LNCaP clone FGC (cell line): ENCODE measurements at regions not wholly inside any gene's neighbourhood (a gene's known extent, or its start where the extent isn't known, plus 50 kb on each side); places are given as distances from the start of the nearest gene placed in this dataset.

Experiments
- DNase-seq: peaks from one replicate; pipeline ENCODE4 v3.0.0-alpha.2; 2011; ENCODE audit warnings: low read depth
- H3K4me3 ChIP-seq: 2 replicates; pipeline ENCODE4 v1.5.1; 2011; ENCODE audit warnings: mild to moderate bottlenecking, low read depth, low read length, control low read depth
- TF ChIP-seq, protein P1 (sequence below): IDR thresholded peaks from 2 replicates; pipeline ENCODE4 v1.5.1; 2012; ENCODE audit warnings: mild to moderate bottlenecking; ENCODE audit not compliant: control insufficient read depth, insufficient read depth; ENCODE audit errors: extremely low read depth

DNA sequence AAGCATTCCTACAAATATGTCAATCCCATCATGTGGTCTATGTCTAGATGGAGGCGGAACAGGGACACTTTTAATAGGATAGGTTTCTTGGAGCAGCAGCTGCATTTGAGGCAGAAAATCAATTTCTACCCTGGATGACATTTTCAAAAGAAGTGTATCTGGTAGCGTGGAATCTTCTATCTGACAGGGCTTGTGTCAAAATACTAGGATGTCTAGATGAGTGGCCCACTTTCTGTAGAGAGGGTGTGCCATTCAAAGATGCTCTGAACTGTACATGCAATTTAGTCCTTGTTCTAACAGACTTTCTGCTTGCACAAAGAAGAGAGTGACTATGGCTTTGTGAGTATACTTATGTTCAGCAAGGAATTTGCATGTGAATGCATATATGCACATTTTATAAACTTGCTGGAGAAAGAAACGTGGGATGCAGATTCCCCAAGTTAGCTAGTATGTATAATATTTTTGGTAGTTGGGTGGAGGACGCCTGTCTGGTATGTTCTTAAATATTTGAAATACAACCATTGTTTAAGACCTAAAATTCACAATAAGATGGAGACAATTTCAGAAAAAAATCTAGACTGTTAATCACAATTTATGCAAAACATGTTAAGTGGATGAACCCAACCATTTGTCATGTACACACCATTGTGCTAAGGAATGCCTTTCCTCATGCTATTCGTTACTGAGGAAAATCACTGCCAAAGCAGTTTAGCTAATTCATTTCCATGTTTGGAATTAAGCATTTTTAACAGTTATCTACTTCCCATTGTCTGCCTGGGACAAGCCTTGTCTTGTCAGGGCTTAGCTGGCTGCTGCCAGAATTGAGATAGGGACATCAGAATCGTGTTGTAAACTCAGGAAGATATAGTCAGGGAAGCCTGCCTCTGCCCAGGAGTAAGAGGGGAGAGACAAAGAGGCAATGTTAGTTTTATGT, 129.1 kb upstream of the MEF2C start:
- H3K4me3 ChIP-seq = no peak overlapping the region
- TF ChIP-seq, protein P1, sequence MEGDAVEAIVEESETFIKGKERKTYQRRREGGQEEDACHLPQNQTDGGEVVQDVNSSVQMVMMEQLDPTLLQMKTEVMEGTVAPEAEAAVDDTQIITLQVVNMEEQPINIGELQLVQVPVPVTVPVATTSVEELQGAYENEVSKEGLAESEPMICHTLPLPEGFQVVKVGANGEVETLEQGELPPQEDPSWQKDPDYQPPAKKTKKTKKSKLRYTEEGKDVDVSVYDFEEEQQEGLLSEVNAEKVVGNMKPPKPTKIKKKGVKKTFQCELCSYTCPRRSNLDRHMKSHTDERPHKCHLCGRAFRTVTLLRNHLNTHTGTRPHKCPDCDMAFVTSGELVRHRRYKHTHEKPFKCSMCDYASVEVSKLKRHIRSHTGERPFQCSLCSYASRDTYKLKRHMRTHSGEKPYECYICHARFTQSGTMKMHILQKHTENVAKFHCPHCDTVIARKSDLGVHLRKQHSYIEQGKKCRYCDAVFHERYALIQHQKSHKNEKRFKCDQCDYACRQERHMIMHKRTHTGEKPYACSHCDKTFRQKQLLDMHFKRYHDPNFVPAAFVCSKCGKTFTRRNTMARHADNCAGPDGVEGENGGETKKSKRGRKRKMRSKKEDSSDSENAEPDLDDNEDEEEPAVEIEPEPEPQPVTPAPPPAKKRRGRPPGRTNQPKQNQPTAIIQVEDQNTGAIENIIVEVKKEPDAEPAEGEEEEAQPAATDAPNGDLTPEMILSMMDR = no peak
- no peak for DNase-seq

DNA sequence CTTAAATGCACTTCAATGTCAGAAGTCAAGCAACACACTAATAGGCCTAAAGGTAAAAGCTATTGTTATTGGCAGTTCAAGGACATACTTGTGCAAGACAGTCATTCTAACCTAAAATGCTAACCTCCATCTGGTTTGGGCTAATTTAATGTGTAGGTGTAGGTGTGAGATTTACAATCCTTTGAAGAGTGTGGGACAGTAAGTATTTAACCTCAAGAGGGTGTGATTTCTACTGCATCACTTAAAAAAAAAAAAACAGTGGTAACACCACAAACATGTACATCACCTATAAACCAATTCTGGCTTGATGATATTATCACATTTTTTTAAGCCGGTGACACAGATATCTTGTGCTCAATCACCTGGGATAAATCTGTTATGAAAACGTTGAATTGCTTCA, 127.5 kb upstream of the MEF2C start:
- TF ChIP-seq, protein P1 = no peak
- H3K4me3 ChIP-seq = no peak overlapping the region
- DNase-seq = no peak

DNA sequence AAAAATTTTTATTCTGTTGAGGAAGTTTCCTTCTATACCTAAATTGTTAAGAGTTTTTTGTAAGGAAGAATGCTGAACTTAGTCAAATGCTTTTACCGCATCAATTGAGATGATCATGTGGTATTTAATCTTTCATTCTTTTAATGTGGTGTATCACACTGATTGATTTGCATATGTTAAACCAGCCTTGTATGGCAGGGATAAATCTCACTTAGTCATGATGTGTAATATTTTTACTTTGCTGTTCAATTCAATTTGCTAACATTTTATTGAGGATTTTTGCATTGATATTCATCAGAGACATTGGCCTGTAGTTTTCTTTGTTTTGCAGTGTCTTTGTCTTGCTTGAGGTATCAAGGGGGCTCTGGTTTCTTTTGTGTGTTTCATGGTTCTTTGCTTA, 125.3 kb upstream of the MEF2C start:
- H3K4me3 ChIP-seq = no peak overlapping the region
- TF ChIP-seq, protein P1 = no peak
- no peak for DNase-seq

DNA sequence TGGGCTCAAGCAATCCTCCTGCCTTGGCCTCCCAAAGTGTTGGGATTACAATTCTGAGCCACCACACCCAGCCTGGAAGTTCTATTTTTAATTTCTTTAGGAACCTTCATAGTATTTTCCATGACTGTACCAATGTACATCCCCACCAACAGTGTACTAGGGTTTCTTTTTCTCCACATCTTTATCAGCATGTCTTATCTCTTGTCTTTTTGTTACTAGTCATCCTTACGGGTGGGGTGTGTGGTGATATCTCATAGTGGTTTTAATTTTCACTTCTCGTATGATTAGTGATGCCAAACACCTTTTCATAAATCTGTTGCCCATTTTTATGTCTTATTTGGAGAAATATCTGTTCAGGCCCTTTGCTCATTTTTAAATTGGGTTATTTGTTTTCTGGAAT, 123.0 kb upstream of the MEF2C start:
- DNase-seq = no peak
- TF ChIP-seq, protein P1 = no peak
- no peak overlapping the region for H3K4me3 ChIP-seq

DNA sequence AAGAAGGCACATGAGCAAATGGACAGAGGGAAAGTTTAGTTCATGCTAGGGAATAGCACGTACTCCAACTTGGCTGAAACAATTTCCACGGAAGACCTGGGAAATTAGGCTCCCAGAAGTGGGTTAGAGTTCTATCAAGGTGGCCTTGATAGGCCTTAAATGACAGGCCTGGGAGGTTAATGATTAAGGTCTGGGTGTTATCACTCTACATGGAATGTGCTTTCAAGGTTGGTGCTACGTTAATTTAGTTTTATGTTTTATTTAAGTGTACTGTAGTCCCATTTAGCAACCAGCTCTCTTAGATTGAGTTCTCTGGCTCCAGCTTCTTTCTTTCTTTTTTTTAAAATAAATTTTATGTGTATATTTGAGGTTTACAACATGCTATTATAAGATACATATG, 121.4 kb upstream of the MEF2C start:
- TF ChIP-seq, protein P1 = no peak
- H3K4me3 ChIP-seq = no peak overlapping the region
- no peak for DNase-seq

DNA sequence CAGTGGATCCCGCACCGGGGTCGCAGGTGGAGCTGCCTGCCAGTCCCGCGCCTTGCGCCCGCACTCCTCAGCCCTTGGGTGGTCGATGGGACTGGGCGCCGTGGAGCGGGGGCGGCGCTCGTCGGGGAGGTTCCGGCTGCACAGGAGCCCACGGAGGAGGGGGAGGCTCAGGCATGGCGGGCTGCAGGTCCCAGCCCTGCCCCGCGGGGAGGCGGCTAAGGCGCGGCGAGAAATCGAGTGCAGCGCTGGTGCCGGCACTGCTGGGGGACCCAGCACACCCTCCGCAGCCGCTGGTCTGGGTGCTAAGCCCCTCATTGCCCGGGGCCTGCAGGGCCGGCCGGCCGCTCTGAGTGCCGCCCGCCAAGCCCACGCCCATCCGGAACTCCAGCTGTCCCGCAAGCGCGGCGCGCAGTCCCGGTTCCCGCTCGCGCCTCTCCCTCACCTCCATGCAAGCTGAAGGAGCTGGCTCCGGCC, 120.6 kb upstream of the MEF2C start:
- DNase-seq = no peak
- no peak overlapping the region for H3K4me3 ChIP-seq
- TF ChIP-seq, protein P1 = no peak

DNA sequence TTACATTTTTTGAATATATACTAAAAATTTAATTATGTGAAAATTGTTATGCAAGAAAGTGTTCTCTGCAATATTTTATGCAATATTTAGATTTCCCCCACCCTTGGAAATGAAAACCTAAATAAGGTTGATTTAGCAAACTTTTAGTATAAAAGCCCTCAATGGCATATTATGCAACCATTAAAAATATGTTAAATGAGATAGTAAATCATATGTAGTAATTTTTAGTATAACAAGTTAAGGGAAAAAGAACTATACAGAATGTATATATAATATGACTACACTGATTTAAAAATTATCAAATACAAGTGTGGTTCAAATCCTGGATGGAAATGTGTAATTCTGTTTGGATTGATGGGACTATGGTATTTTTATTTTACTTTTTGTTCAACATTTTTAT, 116.9 kb upstream of the MEF2C start:
- DNase-seq = no peak
- TF ChIP-seq, protein P1 = no peak
- H3K4me3 ChIP-seq = no peak overlapping the region
